NOMO-1 treated with DMSO at 0.1 percent for 48 hours (cell line): ENCODE measurements at regions not wholly inside any gene's neighbourhood (a gene's known extent, or its start where the extent isn't known, plus 50 kb on each side); places are given as distances from the start of the nearest gene placed in this dataset.
"Not testable (repeated sequence)": the region's sequence is repeated elsewhere in the genome, so short reads cannot be mapped to it uniquely, and the experiment has no call there.

Source experiments
- DNase-seq: peaks from one replicate; lab custom pipeline; 2025; ENCODE audit not compliant: unreplicated experiment; lab: John Stamatoyannopoulos, UW

- DNase-seq = no peak
Observed at GRCh38 chr4:25474690-25475089, 97.6 kb downstream of the ANAPC4 start.

GRCh38 chr4:25477221-25477620 is 100.2 kb downstream of the ANAPC4 start:
- DNase-seq = no peak

- no peak for DNase-seq
Observed at GRCh38 chr4:25481648-25482047, 104.6 kb downstream of the ANAPC4 start.

GRCh38 chr4:25484243-25484721 is 107.2 kb downstream of the ANAPC4 start:
- no peak for DNase-seq

- peak; percentile 81 for DNase-seq
Observed at GRCh38 chr4:25485104-25485503, 108.0 kb downstream of the ANAPC4 start.

GRCh38 chr4:25486171-25486570 is 109.1 kb downstream of the ANAPC4 start:
- no peak for DNase-seq

GRCh38 chr4:25487155-25487554 is 110.1 kb downstream of the ANAPC4 start:
- no peak for DNase-seq

GRCh38 chr4:25489253-25489797 is 112.3 kb downstream of the ANAPC4 start:
- DNase-seq = no peak

- DNase-seq = no peak
Observed at GRCh38 chr4:25493466-25493865, 116.4 kb downstream of the ANAPC4 start.

- DNase-seq = no peak
Observed at GRCh38 chr4:25494166-25494565, 117.1 kb downstream of the ANAPC4 start.

- no peak for DNase-seq
Observed at GRCh38 chr4:25500626-25501316, 123.7 kb downstream of the ANAPC4 start.

- no peak for DNase-seq
Observed at GRCh38 chr4:25502115-25502514, 125.1 kb downstream of the ANAPC4 start.

GRCh38 chr4:25503779-25504178 is 126.7 kb downstream of the ANAPC4 start:
- no peak for DNase-seq

- DNase-seq = no peak
Observed at GRCh38 chr4:25504932-25505636, 128.0 kb downstream of the ANAPC4 start.

- no peak for DNase-seq
Observed at GRCh38 chr4:25505637-25505991, 128.6 kb downstream of the ANAPC4 start.

GRCh38 chr4:25506032-25506571 is 129.0 kb downstream of the ANAPC4 start:
- DNase-seq = no peak

GRCh38 chr4:25509646-25510045 is 132.6 kb downstream of the ANAPC4 start:
- no peak for DNase-seq

- not testable (repeated sequence) for DNase-seq
Observed at GRCh38 chr4:25511823-25512222, 134.8 kb downstream of the ANAPC4 start.

GRCh38 chr4:25513814-25514213 is 136.8 kb downstream of the ANAPC4 start:
- no peak for DNase-seq

GRCh38 chr4:25523405-25523804 is 132.2 kb upstream of the SLC34A2 start:
- DNase-seq = no peak

GRCh38 chr4:25524663-25525062 is 131.0 kb upstream of the SLC34A2 start:
- no peak for DNase-seq

GRCh38 chr4:25525896-25526295 is 129.8 kb upstream of the SLC34A2 start:
- DNase-seq = no peak
